ENCODE measurements at regions not wholly inside any gene's neighbourhood (a gene's known extent, or its start where the extent isn't known, plus 50 kb on each side); places are given as distances from the start of the nearest gene placed in this dataset.

DNA sequence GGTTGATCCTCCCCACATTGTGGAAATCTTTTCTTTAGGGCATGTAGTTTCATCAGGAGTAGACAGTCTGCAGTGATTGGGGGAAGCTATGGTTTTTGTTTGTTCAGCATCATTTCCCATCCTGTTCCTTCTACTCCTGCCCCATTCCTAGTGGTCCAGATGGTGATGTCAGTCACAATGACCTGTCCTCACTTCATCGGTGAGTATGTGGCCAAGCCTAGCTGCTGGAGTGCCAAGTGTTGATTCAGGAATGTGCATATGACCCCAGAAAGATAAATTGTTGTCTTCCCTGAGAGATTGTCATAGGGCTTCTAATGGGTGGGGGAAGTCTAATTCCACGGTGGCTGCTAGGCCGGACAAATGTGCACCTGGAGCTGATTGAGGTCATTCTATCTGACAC, 130.6 kb upstream of the FAT1 start:
- TF ChIP-seq, protein P1, sequence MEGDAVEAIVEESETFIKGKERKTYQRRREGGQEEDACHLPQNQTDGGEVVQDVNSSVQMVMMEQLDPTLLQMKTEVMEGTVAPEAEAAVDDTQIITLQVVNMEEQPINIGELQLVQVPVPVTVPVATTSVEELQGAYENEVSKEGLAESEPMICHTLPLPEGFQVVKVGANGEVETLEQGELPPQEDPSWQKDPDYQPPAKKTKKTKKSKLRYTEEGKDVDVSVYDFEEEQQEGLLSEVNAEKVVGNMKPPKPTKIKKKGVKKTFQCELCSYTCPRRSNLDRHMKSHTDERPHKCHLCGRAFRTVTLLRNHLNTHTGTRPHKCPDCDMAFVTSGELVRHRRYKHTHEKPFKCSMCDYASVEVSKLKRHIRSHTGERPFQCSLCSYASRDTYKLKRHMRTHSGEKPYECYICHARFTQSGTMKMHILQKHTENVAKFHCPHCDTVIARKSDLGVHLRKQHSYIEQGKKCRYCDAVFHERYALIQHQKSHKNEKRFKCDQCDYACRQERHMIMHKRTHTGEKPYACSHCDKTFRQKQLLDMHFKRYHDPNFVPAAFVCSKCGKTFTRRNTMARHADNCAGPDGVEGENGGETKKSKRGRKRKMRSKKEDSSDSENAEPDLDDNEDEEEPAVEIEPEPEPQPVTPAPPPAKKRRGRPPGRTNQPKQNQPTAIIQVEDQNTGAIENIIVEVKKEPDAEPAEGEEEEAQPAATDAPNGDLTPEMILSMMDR (IDR thresholded peaks at IDR 0.05), result no peak
- no peak for TF ChIP-seq POLR2A (IDR thresholded peaks at IDR 0.05)

Data from body of pancreas (tissue), 4 donors.